Neuronal stem cell (in vitro differentiated cells): ENCODE measurements at regions not wholly inside any gene's neighbourhood (a gene's known extent, or its start where the extent isn't known, plus 50 kb on each side); places are given as distances from the start of the nearest gene placed in this dataset.

Experiments
- DNase-seq: peaks from one replicate; pipeline ENCODE4 v3.0.0-alpha.2; 2013; ENCODE audit warnings: low spot score
- H2AFZ ChIP-seq: one replicate; pipeline ENCODE4 v1.6.1; 2013; ENCODE audit warnings: mild to moderate bottlenecking, low read length, inconsistent platforms
- H2AK5ac ChIP-seq: 2 replicates; pipeline ENCODE4 v1.6.1; 2013; ENCODE audit warnings: low read depth, mild to moderate bottlenecking, inconsistent platforms, low read length, moderate library complexity, mixed read lengths
- H2BK120ac ChIP-seq: 2 replicates; pipeline ENCODE4 v1.6.1; 2013; ENCODE audit warnings: low read depth, mild to moderate bottlenecking, inconsistent platforms, low read length, moderate library complexity, mixed read lengths
- H2BK12ac ChIP-seq: one replicate; pipeline ENCODE4 v1.6.1; 2013; ENCODE audit warnings: low read length, inconsistent platforms
- H2BK15ac ChIP-seq: 2 replicates; pipeline ENCODE4 v1.6.1; 2013; ENCODE audit warnings: mild to moderate bottlenecking, low read length, inconsistent platforms, mixed read lengths
- H2BK5ac ChIP-seq: one replicate; pipeline ENCODE4 v1.6.1; 2013; ENCODE audit warnings: inconsistent platforms, mild to moderate bottlenecking, low read length, moderate library complexity
- H3K14ac ChIP-seq: one replicate; pipeline ENCODE4 v1.6.1; 2013; ENCODE audit warnings: low read length, inconsistent platforms
- H3K18ac ChIP-seq: 2 replicates; pipeline ENCODE4 v1.6.1; 2013; ENCODE audit warnings: low read length, inconsistent platforms
- H3K23ac ChIP-seq: 2 replicates; pipeline ENCODE4 v1.6.1; 2013; ENCODE audit warnings: low read depth, mild to moderate bottlenecking, mixed read lengths, low read length, inconsistent platforms; ENCODE audit not compliant: poor library complexity
- H3K27ac ChIP-seq: replicated peaks from 3 replicates; pipeline ENCODE4 v1.5.1; 2013; ENCODE audit warnings: low read length, inconsistent platforms
- H3K27me3 ChIP-seq, 3 experiments: 2 replicates each; pipeline ENCODE4 v1.6.1; 2013; ENCODE audit warnings: low read length in 3 of 3, mild to moderate bottlenecking in 2 of 3, inconsistent platforms in 1 of 3, low read depth in 1 of 3, mixed read lengths in 1 of 3, moderate library complexity in 1 of 3; ENCODE audit not compliant: control insufficient read depth in 3 of 3, insufficient read depth in 3 of 3
- H3K36me3 ChIP-seq, 2 donors: replicated peaks in 1 of 2; 2 replicates each; pipeline ENCODE4 v1.6.1; 2013; ENCODE audit warnings: low read length in 2 of 2; ENCODE audit not compliant: control insufficient read depth in 2 of 2, insufficient read depth in 2 of 2
- H3K4ac ChIP-seq: 2 replicates; pipeline ENCODE4 v1.6.1; 2013; ENCODE audit warnings: inconsistent platforms, mild to moderate bottlenecking, low read length, moderate library complexity
- H3K4me1 ChIP-seq, 2 donors: 1 replicate in 1 of 2; 2 replicates in 1 of 2; pipeline ENCODE4 v1.6.1; 2013; ENCODE audit warnings: low read length in 2 of 2, low read depth in 1 of 2; ENCODE audit not compliant: control insufficient read depth in 2 of 2, insufficient read depth in 1 of 2
- H3K4me2 ChIP-seq: one replicate; pipeline ENCODE4 v1.6.1; 2013; ENCODE audit warnings: mild to moderate bottlenecking, low read length, inconsistent platforms; ENCODE audit not compliant: insufficient read depth, poor library complexity, severe bottlenecking
- H3K4me3 ChIP-seq, 2 donors: 2 replicates each; pipeline ENCODE4 v1.5.1; 2013; ENCODE audit warnings: low read length in 2 of 2, mild to moderate bottlenecking in 2 of 2, inconsistent platforms in 1 of 2, moderate library complexity in 1 of 2
- H3K79me1 ChIP-seq: one replicate; pipeline ENCODE4 v1.6.1; 2013; ENCODE audit warnings: low read depth, mild to moderate bottlenecking, inconsistent platforms, low read length, moderate library complexity
- H3K9ac ChIP-seq: one replicate; pipeline ENCODE4 v1.6.1; 2013; ENCODE audit warnings: mild to moderate bottlenecking, low read depth, low read length, inconsistent platforms; ENCODE audit not compliant: poor library complexity
- H3K9me3 ChIP-seq, 2 donors: replicated peaks in 1 of 2; 2 replicates each; pipeline versions ENCODE3 to v1.6.1; 2013; ENCODE audit warnings: low read length in 2 of 2, mild to moderate bottlenecking in 2 of 2, inconsistent platforms in 1 of 2, low read depth in 1 of 2, mixed read lengths in 1 of 2, moderate library complexity in 1 of 2; ENCODE audit not compliant: control insufficient read depth in 2 of 2, insufficient read depth in 1 of 2
- H4K8ac ChIP-seq: one replicate; pipeline ENCODE4 v1.6.1; 2013; ENCODE audit warnings: low read depth, mild to moderate bottlenecking, inconsistent platforms, low read length, moderate library complexity
- H4K91ac ChIP-seq: one replicate; pipeline ENCODE4 v1.6.1; 2013; ENCODE audit warnings: low read length, low read depth, mild to moderate bottlenecking, inconsistent platforms; ENCODE audit not compliant: poor library complexity
- WGBS, 2 donors: extraction: QIAGEN DNeasy Blood & Tissue Kit; methylation state at CpG; one replicate each; pipeline ENCODE4 v1.1.7; 2013; ENCODE audit warnings: missing lambda C conversion rate in 2 of 2, mixed read lengths in 1 of 2; ENCODE audit not compliant: insufficient read length in 2 of 2, insufficient replicate concordance in 1 of 2; ENCODE audit errors: extremely low coverage in 2 of 2; 5-methylcytosine and 5-hydroxymethylcytosine counted together

DNA sequence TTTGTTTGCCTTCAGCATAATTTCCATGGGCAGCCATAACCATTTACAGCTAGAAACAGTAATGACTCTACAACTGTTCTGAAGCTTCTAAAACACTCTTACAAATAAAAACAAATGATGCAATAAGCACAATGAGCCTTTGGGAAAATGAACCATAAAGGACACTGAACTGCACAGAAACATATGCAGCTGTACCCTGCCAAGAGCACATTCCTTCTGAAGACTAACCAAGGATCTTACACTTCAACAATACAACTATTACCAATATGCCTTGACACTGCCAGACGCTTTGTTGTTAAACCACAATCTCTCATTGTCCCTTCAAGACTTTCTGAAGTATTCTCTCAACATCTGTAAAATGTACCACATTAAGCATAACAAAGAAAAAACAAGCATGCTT, 104.2 kb upstream of the HMHB1 start:
- Histone ChIP-seq H2AFZ (no peak overlapping the region), H3K4me2 (no peak overlapping the region), H3K9me3 (no peaks in the 10 kb centered on the region), H2BK5ac (no peak overlapping the region), H3K36me3 (no peaks in the 10 kb centered on the region), H3K23ac (no peak overlapping the region), H4K8ac (no peak overlapping the region), H3K4me1 (no peaks in the 10 kb centered on the region), H2BK120ac (no peak overlapping the region), H2BK15ac (no peak overlapping the region), H3K27ac (no peak overlapping the region), H3K27me3 (no peaks in the 10 kb centered on the region), H4K91ac (no peak overlapping the region), H3K9ac (no peak overlapping the region), H3K18ac (no peak overlapping the region), H3K14ac (no peak overlapping the region), H2BK12ac (no peak overlapping the region), H2AK5ac (no peak overlapping the region), H3K4me3 (no peak overlapping the region), H3K4ac (no peak overlapping the region), H3K79me1 (no peaks in the 10 kb centered on the region)
- no peak for DNase-seq
- no CpG with 5 or more reads among the region's 1 CpG for WGBS, 2 donors

DNA sequence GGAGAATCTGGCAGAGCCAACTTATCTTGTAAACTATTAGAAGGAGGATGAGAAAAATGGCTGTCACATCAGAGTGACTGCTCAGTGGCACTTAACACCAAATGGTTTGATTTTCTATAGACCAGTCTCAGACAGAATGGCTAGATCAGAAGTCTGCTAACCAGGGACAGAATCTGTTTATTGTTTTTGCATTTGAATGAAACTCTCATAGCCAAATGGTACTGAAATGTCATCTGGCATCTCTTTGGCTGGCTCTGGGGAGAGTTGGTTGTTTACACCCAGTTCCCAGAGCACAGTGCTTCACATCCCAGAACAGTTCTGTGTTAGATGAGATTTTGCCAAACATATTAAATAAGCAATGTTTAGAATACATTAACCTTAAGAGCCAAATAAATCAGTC, 106.6 kb upstream of the HMHB1 start:
- Histone ChIP-seq H3K4me2 (no peak overlapping the region), H2BK12ac (no peak overlapping the region), H2BK120ac (no peak overlapping the region), H4K91ac (no peak overlapping the region), H3K14ac (no peak overlapping the region), H3K27me3 (no peaks in the 10 kb centered on the region), H3K9ac (no peak overlapping the region), H3K4ac (no peak overlapping the region), H2AK5ac (no peak overlapping the region), H2AFZ (no peak overlapping the region), H3K4me1 (no peaks in the 10 kb centered on the region), H3K79me1 (no peaks in the 10 kb centered on the region), H3K4me3 (no peak overlapping the region), H3K23ac (no peak overlapping the region), H3K18ac (no peak overlapping the region), H4K8ac (no peak overlapping the region), H3K9me3 (no peaks in the 10 kb centered on the region), H2BK15ac (no peak overlapping the region), H2BK5ac (no peak overlapping the region), H3K27ac (no peak overlapping the region), H3K36me3 (no peaks in the 10 kb centered on the region)
- DNase-seq: no peak

DNA sequence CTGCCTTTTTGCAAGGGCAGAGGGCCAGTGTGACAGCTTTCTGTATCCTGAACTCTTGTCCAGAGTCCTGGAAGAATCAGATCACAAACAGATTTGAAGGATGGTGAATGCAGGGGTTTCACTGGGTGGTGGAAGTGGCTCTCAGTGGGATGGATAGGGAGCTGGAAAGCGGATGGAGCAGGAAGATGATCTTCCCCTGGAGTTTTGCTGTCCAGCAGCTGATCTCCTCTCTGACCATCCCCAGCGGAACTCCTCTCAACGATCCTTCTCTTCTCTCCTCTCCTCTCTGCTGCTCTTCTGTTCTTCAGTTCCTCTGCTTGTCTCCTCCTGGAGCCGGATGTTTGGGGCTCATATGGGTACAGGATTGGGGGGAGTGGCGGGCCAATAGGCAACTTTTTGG, 108.3 kb upstream of the HMHB1 start:
- Histone ChIP-seq H3K9me3 (no peaks in the 10 kb centered on the region), H4K91ac (no peak overlapping the region), H4K8ac (no peak overlapping the region), H2BK12ac (no peak overlapping the region), H3K18ac (no peak overlapping the region), H2BK15ac (no peak overlapping the region), H2AFZ (no peak overlapping the region), H3K4me3 (no peak overlapping the region), H3K4ac (no peak overlapping the region), H2BK120ac (no peak overlapping the region), H3K27me3 (no peaks in the 10 kb centered on the region), H3K14ac (no peak overlapping the region), H3K36me3 (no peaks in the 10 kb centered on the region), H2BK5ac (no peak overlapping the region), H3K23ac (no peak overlapping the region), H2AK5ac (no peak overlapping the region), H3K9ac (no peak overlapping the region), H3K4me2 (no peak overlapping the region), H3K79me1 (no peaks in the 10 kb centered on the region), H3K4me1 (no peaks in the 10 kb centered on the region), H3K27ac (no peak overlapping the region)
- no peak for DNase-seq
- WGBS, 2 donors: no CpG with 5 or more reads among the region's 5 CpGs

DNA sequence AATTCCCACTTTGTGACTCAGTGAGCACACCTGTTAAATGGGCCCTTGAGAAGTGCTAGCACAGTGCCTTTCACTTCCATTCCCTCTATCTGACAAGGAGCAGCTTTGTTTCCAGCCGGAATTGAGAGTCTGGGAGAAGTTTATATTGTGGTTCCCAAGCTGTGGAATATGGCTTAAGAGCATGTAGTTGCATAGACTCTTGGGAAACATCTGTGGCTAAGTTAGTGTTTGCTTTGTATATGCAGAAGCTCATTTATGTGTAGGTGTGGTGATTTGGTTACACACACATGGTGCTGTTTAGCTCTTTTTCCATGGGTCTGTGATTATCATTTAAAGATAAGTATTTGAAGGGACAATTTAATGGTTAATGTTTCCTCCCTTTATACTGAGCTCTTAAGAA, 110.5 kb upstream of the HMHB1 start:
- Histone ChIP-seq H3K18ac (no peak overlapping the region), H2BK5ac (no peak overlapping the region), H3K14ac (no peak overlapping the region), H2BK12ac (no peak overlapping the region), H2BK120ac (no peak overlapping the region), H3K36me3 (no peaks in the 10 kb centered on the region), H3K9me3 (no peaks in the 10 kb centered on the region), H3K4me1 (no peaks in the 10 kb centered on the region), H3K79me1 (no peaks in the 10 kb centered on the region), H2AFZ (no peak overlapping the region), H3K27ac (no peak overlapping the region), H3K23ac (no peak overlapping the region), H3K4me2 (no peak overlapping the region), H3K4me3 (no peak overlapping the region), H4K8ac (no peak overlapping the region), H3K9ac (no peak overlapping the region), H3K27me3 (no peaks in the 10 kb centered on the region), H2AK5ac (no peak overlapping the region), H4K91ac (no peak overlapping the region), H3K4ac (no peak overlapping the region), H2BK15ac (no peak overlapping the region)
- no peak for DNase-seq
- no CpG with 5 or more reads among the region's 1 CpG for WGBS, 2 donors
